Naive B cell (primary cell): ENCODE measurements at regions not wholly inside any gene's neighbourhood (a gene's known extent, or its start where the extent isn't known, plus 50 kb on each side); places are given as distances from the start of the nearest gene placed in this dataset.

Source experiments
- ATAC-seq, 2 donors: fragments of 150-1000 bp; cut with Tn5 transposase; 2 replicates each; pipeline ENCODE4 v1.10.0; 2021; ENCODE audit warnings: low read depth in 2 of 2, mild to moderate bottlenecking in 2 of 2, moderate library complexity in 2 of 2
- DNase-seq: peaks from one replicate; pipeline ENCODE4 v3.0.0; 2022
- H3K27ac Mint-ChIP-seq, 6 donors: one replicate each; pipeline ENCODE4 v1.8.0; 2020 to 2022; ENCODE audit warnings: mild to moderate bottlenecking in 6 of 6, mixed read lengths in 6 of 6, moderate library complexity in 5 of 6, inconsistent platforms in 2 of 6
- H3K27me3 Mint-ChIP-seq, 3 donors: one replicate each; pipeline ENCODE4 v1.8.0; 2021 to 2022; ENCODE audit warnings: mixed read lengths in 3 of 3, mild to moderate bottlenecking in 1 of 3
- H3K36me3 Mint-ChIP-seq, 2 donors: one replicate each; pipeline ENCODE4 v1.8.0; 2020 to 2022; ENCODE audit warnings: mixed read lengths in 2 of 2, inconsistent platforms in 1 of 2, mild to moderate bottlenecking in 1 of 2
- H3K4me1 Mint-ChIP-seq, 3 donors: one replicate each; pipeline ENCODE4 v1.8.0; 2020 to 2022; ENCODE audit warnings: mixed read lengths in 3 of 3, inconsistent platforms in 1 of 3, mild to moderate bottlenecking in 1 of 3, moderate library complexity in 1 of 3
- H3K4me3 Mint-ChIP-seq, 8 donors: one replicate each; pipeline ENCODE4 v1.8.0; 2020 to 2022; ENCODE audit warnings: mild to moderate bottlenecking in 8 of 8, mixed read lengths in 8 of 8, moderate library complexity in 8 of 8, inconsistent platforms in 2 of 8
- H3K9me3 Mint-ChIP-seq, 7 donors: one replicate each; pipeline ENCODE4 v1.8.0; 2020 to 2022; ENCODE audit warnings: mixed read lengths in 7 of 7, mild to moderate bottlenecking in 5 of 7, inconsistent platforms in 2 of 7, moderate library complexity in 1 of 7

- Mint-ChIP-seq H3K27ac (no peak overlapping the region), H3K4me3 (no peak overlapping the region), H3K4me1 (peaks cover 26 to 42% (median 29%) of the 10 kb centered on the region in 3 donors), H3K9me3 (peaks cover 0 to 6% (median 2%) of the 10 kb centered on the region in 7 donors), H3K36me3 (no peaks in the 10 kb centered on the region), H3K27me3 (peaks cover 59 to 87% (median 83%) of the 10 kb centered on the region in 3 donors)
- DNase-seq = peak; percentile 58
- peak; percentile 24 for ATAC-seq
These were observed 130.3 kb upstream of the DPYD start for GRCh38 chr1:98051065-98051675.

- DNase-seq = no peak
- Mint-ChIP-seq H3K4me3 (peak overlapping the region in 1 of 8 donors; percentile 57), H3K36me3 (no peaks in the 10 kb centered on the region), H3K4me1 (peaks cover 32 to 49% (median 40%) of the 10 kb centered on the region in 3 donors), H3K27me3 (peaks cover 58 to 82% (median 81%) of the 10 kb centered on the region in 3 donors), H3K9me3 (peaks cover 0 to 6% (median 2%) of the 10 kb centered on the region in 7 donors), H3K27ac (no peak overlapping the region)
- ATAC-seq = no peak
These were observed 128.7 kb upstream of the DPYD start for GRCh38 chr1:98049370-98050135.

- peaks cover 29 to 47% (median 44%) of the 10 kb centered on the region in 3 donors for H3K4me1 Mint-ChIP-seq
- no peak for DNase-seq
- no peaks in the 10 kb centered on the region for H3K36me3 Mint-ChIP-seq
- no peak for ATAC-seq
- peaks cover 0 to 7% (median 2%) of the 10 kb centered on the region in 7 donors for H3K9me3 Mint-ChIP-seq
- peaks cover 63 to 83% (median 81%) of the 10 kb centered on the region in 3 donors for H3K27me3 Mint-ChIP-seq
- H3K27ac Mint-ChIP-seq = peak overlapping the region in 1 of 6 donors; percentile 43
- H3K4me3 Mint-ChIP-seq = peak overlapping the region in 3 of 8 donors; percentile 15 to 49 (median 16)
These were observed 128.0 kb upstream of the DPYD start for GRCh38 chr1:98048751-98049325.

- Mint-ChIP-seq H3K9me3 (peaks cover 0 to 7% (median 2%) of the 10 kb centered on the region in 7 donors), H3K27me3 (peaks cover 65 to 83% (median 80%) of the 10 kb centered on the region in 3 donors), H3K27ac (peak overlapping the region in 2 of 6 donors; percentile 63 to 91), H3K4me1 (peaks cover 29 to 43% (median 38%) of the 10 kb centered on the region in 3 donors), H3K4me3 (peak overlapping the region in 1 of 8 donors; percentile 6), H3K36me3 (no peaks in the 10 kb centered on the region)
- DNase-seq (peak; percentile 39), ATAC-seq (peak; percentile 60 to 66)
These were observed 127.4 kb upstream of the DPYD start for GRCh38 chr1:98048244-98048643.

GRCh38 chr1:98047171-98047570 lies 126.3 kb upstream of the DPYD start:
- DNase-seq (no peak), ATAC-seq (no peak)
- peaks cover 58 to 86% (median 80%) of the 10 kb centered on the region in 3 donors for H3K27me3 Mint-ChIP-seq
- H3K36me3 Mint-ChIP-seq = no peaks in the 10 kb centered on the region
- peaks cover 0 to 7% (median 2%) of the 10 kb centered on the region in 7 donors for H3K9me3 Mint-ChIP-seq
- peak overlapping the region in 1 of 8 donors; percentile 1 for H3K4me3 Mint-ChIP-seq
- no peak overlapping the region for H3K27ac Mint-ChIP-seq
- H3K4me1 Mint-ChIP-seq = peaks cover 24 to 39% (median 32%) of the 10 kb centered on the region in 3 donors

- ATAC-seq = peak in 1 of 2 donors; percentile 43
- DNase-seq = no peak
These were observed 125.2 kb upstream of the DPYD start for GRCh38 chr1:98045767-98046641.

GRCh38 chr1:98045211-98045766 lies 124.5 kb upstream of the DPYD start:
- no peak for ATAC-seq
- Mint-ChIP-seq H3K27me3 (peaks cover 55 to 75% (median 71%) of the 10 kb centered on the region in 3 donors), H3K27ac (no peak overlapping the region)

More at GRCh38 chr1:98045767-98046641, 125.2 kb upstream of the DPYD start:
- Mint-ChIP-seq H3K27me3 (peaks cover 56 to 82% (median 77%) of the 10 kb centered on the region in 3 donors), H3K27ac (peak overlapping the region in 1 of 6 donors; percentile 47), H3K4me1 (peaks cover 24 to 39% (median 32%) of the 10 kb centered on the region in 3 donors), H3K36me3 (no peaks in the 10 kb centered on the region), H3K4me3 (peak overlapping the region; percentile 65 to 88 (median 84)), H3K9me3 (peaks cover 0 to 7% (median 2%) of the 10 kb centered on the region in 7 donors)

GRCh38 chr1:98044766-98045165 lies 123.9 kb upstream of the DPYD start:
- DNase-seq (no peak), ATAC-seq (no peak)
- peaks cover 52 to 70% (median 66%) of the 10 kb centered on the region in 3 donors for H3K27me3 Mint-ChIP-seq
- no peak overlapping the region for H3K27ac Mint-ChIP-seq
- peak overlapping the region; percentile 41 to 82 (median 74) for H3K4me3 Mint-ChIP-seq
- no peaks in the 10 kb centered on the region for H3K36me3 Mint-ChIP-seq
- peaks cover 0 to 7% (median 2%) of the 10 kb centered on the region in 7 donors for H3K9me3 Mint-ChIP-seq
- H3K4me1 Mint-ChIP-seq = peaks cover 24 to 39% (median 32%) of the 10 kb centered on the region in 3 donors

More at GRCh38 chr1:98045211-98045766, 124.5 kb upstream of the DPYD start:
- Mint-ChIP-seq H3K4me1 (peaks cover 24 to 39% (median 32%) of the 10 kb centered on the region in 3 donors), H3K4me3 (peak overlapping the region; percentile 65 to 88 (median 79)), H3K36me3 (no peaks in the 10 kb centered on the region), H3K9me3 (peaks cover 0 to 7% (median 2%) of the 10 kb centered on the region in 7 donors)
- DNase-seq = no peak

- Mint-ChIP-seq H3K4me1 (peaks cover 24 to 35% (median 26%) of the 10 kb centered on the region in 3 donors), H3K27ac (no peak overlapping the region), H3K36me3 (no peaks in the 10 kb centered on the region), H3K4me3 (peak overlapping the region; percentile 41 to 82 (median 58)), H3K27me3 (peaks cover 46 to 64% (median 60%) of the 10 kb centered on the region in 3 donors), H3K9me3 (peaks cover 0 to 7% (median 2%) of the 10 kb centered on the region in 7 donors)
- no peak for DNase-seq
- no peak for ATAC-seq
These were observed 123.3 kb upstream of the DPYD start for GRCh38 chr1:98044071-98044697.

GRCh38 chr1:98035602-98036002 lies 114.8 kb upstream of the DPYD start:
- no peak for ATAC-seq
- Mint-ChIP-seq H3K36me3 (no peaks in the 10 kb centered on the region), H3K4me3 (no peak overlapping the region), H3K27me3 (peaks cover 0 to 14% (median 0%) of the 10 kb centered on the region in 3 donors), H3K27ac (no peak overlapping the region), H3K9me3 (no peaks in the 10 kb centered on the region), H3K4me1 (no peaks in the 10 kb centered on the region)
- no peak for DNase-seq

GRCh38 chr1:98034505-98034904 lies 113.7 kb upstream of the DPYD start:
- Mint-ChIP-seq H3K4me3 (no peak overlapping the region), H3K36me3 (no peaks in the 10 kb centered on the region), H3K27me3 (peaks cover 0 to 12% (median 0%) of the 10 kb centered on the region in 3 donors), H3K9me3 (no peaks in the 10 kb centered on the region), H3K27ac (no peak overlapping the region), H3K4me1 (no peaks in the 10 kb centered on the region)
- ATAC-seq = no peak
- DNase-seq = no peak

- no peak overlapping the region for H3K27ac Mint-ChIP-seq
- peaks cover 0 to 12% (median 0%) of the 10 kb centered on the region in 3 donors for H3K27me3 Mint-ChIP-seq
- no peaks in the 10 kb centered on the region for H3K4me1 Mint-ChIP-seq
- H3K9me3 Mint-ChIP-seq = no peaks in the 10 kb centered on the region
- DNase-seq (no peak), ATAC-seq (no peak)
- H3K36me3 Mint-ChIP-seq = no peaks in the 10 kb centered on the region
- H3K4me3 Mint-ChIP-seq = no peak overlapping the region
These were observed 112.1 kb upstream of the DPYD start for GRCh38 chr1:98032958-98033357.
